ENCODE measurements at regions not wholly inside any gene's neighbourhood (a gene's known extent, or its start where the extent isn't known, plus 50 kb on each side); places are given as distances from the start of the nearest gene placed in this dataset.

- no peak for TF ChIP-seq RAD21 (IDR thresholded peaks at IDR 0.05; ENCODE audit: low read length)
- no peak for TF ChIP-seq POLR2A (IDR thresholded peaks at IDR 0.05; ENCODE audit: low read depth, low read length)
- no peak for TF ChIP-seq CTCF (conservative IDR thresholded peaks at IDR 0.05; ENCODE audit: low read depth, low read length)
Measured at GRCh38 chr2:126600742-126601141, 55.2 kb upstream of the GYPC start.

Measured in IMR-90 (cell line).